ENCODE measurements at regions not wholly inside any gene's neighbourhood (a gene's known extent, or its start where the extent isn't known, plus 50 kb on each side); places are given as distances from the start of the nearest gene placed in this dataset.
"Not testable (repeated sequence)": the region's sequence is repeated elsewhere in the genome, so short reads cannot be mapped to it uniquely, and the experiment has no call there.

GRCh38 chr2:64924170-64924934 is 64.8 kb upstream of the SLC1A4 start:
- no peak for DNase-seq

- DNase-seq: not testable (repeated sequence)
Observed at GRCh38 chr2:64925930-64926722, 63.1 kb upstream of the SLC1A4 start.

GRCh38 chr2:64928813-64929212 is 60.4 kb upstream of the SLC1A4 start:
- DNase-seq: no peak

GRCh38 chr2:64929333-64929732 is 59.9 kb upstream of the SLC1A4 start:
- no peak for DNase-seq

GRCh38 chr2:64930258-64930671 is 58.9 kb upstream of the SLC1A4 start:
- no peak for DNase-seq

GRCh38 chr2:64931246-64932115 is 57.7 kb upstream of the SLC1A4 start:
- DNase-seq: no peak

- no peak for DNase-seq
Observed at GRCh38 chr2:64932116-64932370, 57.2 kb upstream of the SLC1A4 start.

GRCh38 chr2:64932371-64933216 is 56.6 kb upstream of the SLC1A4 start:
- no peak for DNase-seq

- no peak for DNase-seq
Observed at GRCh38 chr2:64934530-64934929, 54.7 kb upstream of the SLC1A4 start.

GRCh38 chr2:64936809-64937208 is 52.4 kb upstream of the SLC1A4 start:
- no peak for DNase-seq

GRCh38 chr2:64937314-64937686 is 51.9 kb upstream of the SLC1A4 start:
- DNase-seq: not testable (repeated sequence)

- DNase-seq: no peak
Observed at GRCh38 chr2:64937687-64938491, 51.3 kb upstream of the SLC1A4 start.

- no peak for DNase-seq
Observed at GRCh38 chr2:64938607-64939285, 50.5 kb upstream of the SLC1A4 start.

- no peak for DNase-seq
Observed at GRCh38 chr2:64939332-64939917, 49.8 kb upstream of the SLC1A4 start.

All from NCI-H1105 (cell line).